Medulla oblongata (tissue), 1 donor: ENCODE measurements at regions not wholly inside any gene's neighbourhood (a gene's known extent, or its start where the extent isn't known, plus 50 kb on each side); places are given as distances from the start of the nearest gene placed in this dataset.
"Not testable (repeated sequence)": the region's sequence is repeated elsewhere in the genome, so short reads cannot be mapped to it uniquely, and the experiment has no call there.

ENCODE experiments used
- DNase-seq: peaks from one replicate; pipeline ENCODE4 v3.0.0-alpha.2; 2015; ENCODE audit errors: extremely low spot score

- no peak for DNase-seq
Measured at GRCh38 chr6:144918073-144918472, 632.9 kb downstream of the UTRN start.

GRCh38 chr6:144919560-144919959 lies 634.4 kb downstream of the UTRN start:
- no peak for DNase-seq

GRCh38 chr6:144920391-144920961 lies 635.3 kb downstream of the UTRN start:
- DNase-seq, result no peak

GRCh38 chr6:144921206-144921975 lies 636.3 kb downstream of the UTRN start:
- no peak for DNase-seq

GRCh38 chr6:144922120-144922722 lies 637.1 kb downstream of the UTRN start:
- no peak for DNase-seq

GRCh38 chr6:144922771-144923490 lies 637.8 kb downstream of the UTRN start:
- not testable (repeated sequence) for DNase-seq

GRCh38 chr6:144923491-144923787 lies 638.3 kb downstream of the UTRN start:
- not testable (repeated sequence) for DNase-seq

- no peak for DNase-seq
Measured at GRCh38 chr6:144928847-144929246, 643.7 kb downstream of the UTRN start.

GRCh38 chr6:144929262-144929661 lies 644.1 kb downstream of the UTRN start:
- DNase-seq, result no peak

- DNase-seq, result peak; percentile 24
Measured at GRCh38 chr6:144931172-144932035, 646.3 kb downstream of the UTRN start.

- DNase-seq, result no peak
Measured at GRCh38 chr6:144932621-144933020, 647.5 kb downstream of the UTRN start.

GRCh38 chr6:144935181-144935580 lies 650.0 kb downstream of the UTRN start:
- DNase-seq, result no peak

- no peak for DNase-seq
Measured at GRCh38 chr6:144935661-144936060, 650.5 kb downstream of the UTRN start.

- DNase-seq, result no peak
Measured at GRCh38 chr6:144936764-144937163, 651.6 kb downstream of the UTRN start.

GRCh38 chr6:144939921-144940320 lies 654.8 kb downstream of the UTRN start:
- no peak for DNase-seq

GRCh38 chr6:144944106-144944505 lies 659.0 kb downstream of the UTRN start:
- no peak for DNase-seq

GRCh38 chr6:144947398-144947976 lies 662.4 kb downstream of the UTRN start:
- no peak for DNase-seq

- no peak for DNase-seq
Measured at GRCh38 chr6:144951730-144952437, 666.7 kb downstream of the UTRN start.

GRCh38 chr6:144952456-144953240 lies 667.5 kb downstream of the UTRN start:
- DNase-seq, result no peak
